HG02588 (cell line): ENCODE measurements at regions not wholly inside any gene's neighbourhood (a gene's known extent, or its start where the extent isn't known, plus 50 kb on each side); places are given as distances from the start of the nearest gene placed in this dataset.

Source experiments
- ATAC-seq: cut with Tn5 transposase; IDR thresholded peaks from one replicate; pipeline ENCODE4 v1.9.1; 2021; ENCODE audit warnings: mild to moderate bottlenecking, moderate library complexity; ENCODE audit not compliant: unreplicated experiment

DNA sequence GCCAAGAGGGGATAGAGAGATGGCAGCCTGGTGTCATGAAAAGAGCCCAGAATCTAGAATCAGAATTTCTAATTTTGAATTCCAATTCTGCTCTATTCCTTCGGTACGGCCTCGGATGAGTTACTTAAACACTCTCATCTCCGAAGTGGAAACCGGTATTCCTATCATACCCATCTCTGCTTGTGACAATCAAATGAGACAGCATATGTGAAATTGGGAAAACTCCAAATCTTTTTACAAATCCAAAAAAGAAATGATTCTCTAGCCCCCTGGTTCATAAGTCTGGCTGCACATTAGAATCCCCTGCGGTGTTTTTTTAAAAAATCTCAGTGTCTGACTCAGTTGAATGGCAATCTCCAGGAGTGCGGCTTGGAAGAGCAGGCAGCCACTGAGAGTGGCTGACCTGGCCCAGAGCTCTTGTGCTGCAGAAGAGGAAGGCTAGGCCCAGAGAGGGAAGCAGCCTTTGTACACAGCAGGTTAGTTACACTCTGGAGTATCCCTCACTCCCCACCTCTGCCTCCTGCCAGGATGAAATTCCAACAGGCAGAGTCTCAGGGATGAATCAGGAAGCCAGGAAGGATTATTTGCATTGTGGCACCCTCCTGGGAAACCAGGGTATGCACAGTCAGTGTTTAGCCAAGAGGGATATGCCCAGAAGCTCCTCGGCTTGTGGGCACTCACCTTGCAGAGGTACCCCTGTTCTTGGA, 93.6 kb upstream of the ISX start:
- ATAC-seq, result no peak

DNA sequence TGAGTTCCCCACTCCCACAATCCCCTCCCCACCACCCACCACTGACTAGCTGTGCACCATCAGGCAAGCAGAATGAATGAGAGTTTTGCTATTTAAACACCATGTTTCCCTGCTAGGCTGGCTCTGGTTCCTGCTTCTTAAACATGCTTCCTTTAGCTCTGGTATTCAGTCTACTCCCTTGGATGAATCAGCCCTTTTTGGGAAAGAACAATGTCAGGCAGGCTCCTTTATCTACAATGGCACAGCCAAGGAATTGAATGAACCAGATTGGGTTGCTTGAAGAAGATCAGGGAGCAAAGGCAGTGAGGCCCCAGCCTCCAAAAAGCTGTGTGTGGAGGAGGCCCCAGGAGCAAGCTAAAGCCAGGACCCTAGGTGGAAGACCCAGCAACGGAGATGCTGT, 92.9 kb upstream of the ISX start:
- ATAC-seq, result no peak

GRCh38 chr22:34973926-34974325, 92.0 kb upstream of the ISX start:
- ATAC-seq, result no peak

DNA sequence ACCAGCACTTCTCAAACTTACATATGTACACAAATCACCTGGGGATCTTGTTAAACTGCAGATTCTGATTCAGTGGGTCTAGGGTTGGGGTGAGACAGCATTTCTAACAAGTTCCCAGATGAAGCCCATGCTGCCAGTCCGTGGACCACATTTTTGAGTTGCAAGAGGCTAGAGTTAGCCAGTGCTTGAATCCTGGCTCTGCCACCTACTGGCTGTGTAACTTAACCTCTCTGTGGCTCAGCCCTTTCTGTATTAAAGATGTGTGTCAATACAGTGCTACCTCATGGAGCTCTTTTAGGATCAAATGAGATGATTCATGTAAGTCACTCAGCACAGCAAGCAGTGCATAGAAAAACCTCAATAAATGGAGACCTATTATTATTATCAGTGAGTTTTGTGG, 90.2 kb upstream of the ISX start:
- ATAC-seq, result no peak

- no peak for ATAC-seq
Observed at GRCh38 chr22:34976474-34976873, 89.5 kb upstream of the ISX start.

- no peak for ATAC-seq
Observed at GRCh38 chr22:34976886-34977285, 89.1 kb upstream of the ISX start.

GRCh38 chr22:34986523-34986922, 79.4 kb upstream of the ISX start:
- ATAC-seq, result no peak

- ATAC-seq, result no peak
Observed at GRCh38 chr22:34992672-34993071, 73.3 kb upstream of the ISX start.

DNA sequence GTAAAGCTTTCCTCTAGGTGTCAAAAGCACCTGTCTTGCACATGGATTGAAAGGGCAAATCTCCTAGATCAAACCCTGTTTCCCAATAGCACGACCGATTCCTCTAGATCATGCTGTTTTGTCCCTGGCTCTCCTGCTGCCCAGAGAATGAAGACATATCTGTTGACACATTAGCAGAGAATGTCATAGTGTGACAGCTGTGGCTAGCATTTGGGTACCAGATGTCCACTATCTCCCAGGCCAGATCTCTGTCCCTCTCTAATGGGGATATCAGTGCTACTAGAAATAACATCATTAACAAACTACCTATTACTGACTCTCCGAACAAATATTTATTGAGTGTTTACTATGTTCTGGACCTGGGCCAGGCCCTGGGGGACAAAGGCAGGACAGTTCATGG, 72.4 kb upstream of the ISX start:
- no peak for ATAC-seq

GRCh38 chr22:34997633-34998299, 68.2 kb upstream of the ISX start:
- ATAC-seq, result no peak

DNA sequence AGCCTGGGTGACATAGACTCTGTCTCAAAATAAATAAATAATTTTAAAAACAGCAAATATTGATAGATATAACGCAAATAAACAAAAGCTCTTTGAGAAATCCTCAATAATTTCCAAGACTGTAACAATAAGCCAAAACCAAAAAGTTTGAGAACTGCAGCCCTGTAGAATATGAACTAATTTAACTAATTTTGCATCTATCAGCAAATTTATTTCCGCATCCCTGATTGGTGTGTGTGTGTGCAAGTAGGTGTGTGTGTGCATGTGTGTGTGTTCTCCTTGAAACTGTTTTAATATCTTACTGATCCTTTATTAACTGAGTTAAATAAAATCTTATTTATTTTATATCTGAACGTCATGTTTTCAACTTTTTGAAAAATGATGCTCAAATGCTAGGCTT, 67.0 kb upstream of the ISX start:
- ATAC-seq, result no peak

GRCh38 chr22:35008213-35008612, 57.7 kb upstream of the ISX start:
- no peak for ATAC-seq

DNA sequence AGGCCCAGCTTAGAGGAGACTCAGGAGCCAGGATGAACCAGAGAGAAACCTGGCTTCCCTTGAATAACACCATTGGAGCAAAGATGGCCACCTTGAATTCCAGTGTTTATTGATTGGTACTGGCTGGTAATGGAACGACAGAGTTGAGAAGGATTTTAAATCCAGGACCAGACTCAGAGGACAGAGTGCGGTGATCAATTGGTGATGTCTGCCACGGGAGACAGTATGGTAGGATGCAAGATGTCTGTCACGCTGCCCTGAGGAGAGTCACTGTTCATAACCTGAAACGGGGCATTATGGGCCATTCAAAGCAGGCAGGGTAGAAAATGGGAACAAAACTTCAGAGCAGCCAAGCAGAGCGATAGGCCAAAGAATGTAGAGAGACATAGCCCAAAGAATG, 55.4 kb upstream of the ISX start:
- ATAC-seq, result no peak

GRCh38 chr22:35014812-35015211, 51.1 kb upstream of the ISX start:
- no peak for ATAC-seq
